RWPE2 (cell line): ENCODE measurements at regions not wholly inside any gene's neighbourhood (a gene's known extent, or its start where the extent isn't known, plus 50 kb on each side); places are given as distances from the start of the nearest gene placed in this dataset.

Experiments used
- ATAC-seq: fragments of 200-7000 bp; cut with Tn5 transposase; 3 replicates; pipeline ENCODE4 v1.9.1; 2021; ENCODE audit warnings: low read depth
- DNase-seq: peaks from one replicate; pipeline ENCODE4 v3.0.0-alpha.2; 2020; ENCODE audit warnings: low spot score
- H3K27ac ChIP-seq: fragments of 450-650 bp; 2 replicates; pipeline ENCODE4 v1.5.1; 2017; ENCODE audit warnings: mild to moderate bottlenecking; ENCODE audit not compliant: poor library complexity, severe bottlenecking
- H3K27me3 ChIP-seq: fragments of 250-450 bp; sonication (Bioruptor Pico); 2 replicates; pipeline ENCODE4 v1.5.1; 2021; ENCODE audit warnings: mild to moderate bottlenecking, moderate library complexity; ENCODE audit not compliant: insufficient read depth, poor library complexity, severe bottlenecking
- H3K36me3 ChIP-seq: fragments of 250-450 bp; sonication (Bioruptor Pico); 2 replicates; pipeline ENCODE4 v1.5.1; 2020; ENCODE audit warnings: low read depth, mild to moderate bottlenecking, moderate library complexity
- H3K4me1 ChIP-seq: fragments of 250-450 bp; sonication (Bioruptor Pico); 2 replicates; pipeline ENCODE4 v1.5.1; 2021; ENCODE audit warnings: mild to moderate bottlenecking, moderate library complexity; ENCODE audit not compliant: insufficient read depth, poor library complexity, severe bottlenecking
- H3K4me3 ChIP-seq: fragments of 250-450 bp; sonication (Bioruptor Pico); 2 replicates; pipeline ENCODE4 v1.5.1; 2021; ENCODE audit warnings: mild to moderate bottlenecking, moderate library complexity; ENCODE audit not compliant: severe bottlenecking
- H3K9me3 ChIP-seq: fragments of 250-450 bp; sonication (Bioruptor Pico); 2 replicates; pipeline ENCODE4 v1.5.1; 2021; ENCODE audit warnings: mild to moderate bottlenecking, moderate library complexity; ENCODE audit not compliant: severe bottlenecking
- TF ChIP-seq, protein P1 (sequence below): fragments of 450-650 bp; IDR thresholded peaks from one replicate; pipeline ENCODE4 v1.5.1; 2017; ENCODE audit warnings: mild to moderate bottlenecking, moderate library complexity; ENCODE audit not compliant: poor library complexity, severe bottlenecking

DNA sequence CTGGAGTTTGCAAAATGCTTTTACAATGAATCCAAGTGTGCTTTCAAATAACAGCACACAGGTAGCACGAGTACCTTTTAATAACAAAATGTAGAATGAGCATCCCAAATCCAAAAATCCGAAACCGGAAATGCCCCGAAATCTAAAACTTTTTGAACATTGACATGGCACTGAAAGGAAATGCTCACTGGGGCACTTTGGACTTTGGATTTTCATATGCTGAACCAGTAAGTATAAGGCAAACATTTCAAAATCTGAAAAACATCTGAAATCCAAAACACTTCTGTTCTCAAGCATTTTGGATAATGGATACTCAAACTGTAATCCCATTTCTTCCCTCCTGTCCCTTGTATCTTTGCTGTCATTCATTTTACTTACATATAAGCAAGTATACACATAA lies 50.1 kb downstream of the GCNT4 start:
- DNase-seq = no peak
- Histone ChIP-seq H3K9me3 (peaks cover 3% of the 10 kb centered on the region), H3K27ac (no peak overlapping the region), H3K4me1 (no peaks in the 10 kb centered on the region), H3K4me3 (no peak overlapping the region), H3K27me3 (no peaks in the 10 kb centered on the region), H3K36me3 (no peaks in the 10 kb centered on the region)
- no peak for ATAC-seq
- TF ChIP-seq, protein P1, sequence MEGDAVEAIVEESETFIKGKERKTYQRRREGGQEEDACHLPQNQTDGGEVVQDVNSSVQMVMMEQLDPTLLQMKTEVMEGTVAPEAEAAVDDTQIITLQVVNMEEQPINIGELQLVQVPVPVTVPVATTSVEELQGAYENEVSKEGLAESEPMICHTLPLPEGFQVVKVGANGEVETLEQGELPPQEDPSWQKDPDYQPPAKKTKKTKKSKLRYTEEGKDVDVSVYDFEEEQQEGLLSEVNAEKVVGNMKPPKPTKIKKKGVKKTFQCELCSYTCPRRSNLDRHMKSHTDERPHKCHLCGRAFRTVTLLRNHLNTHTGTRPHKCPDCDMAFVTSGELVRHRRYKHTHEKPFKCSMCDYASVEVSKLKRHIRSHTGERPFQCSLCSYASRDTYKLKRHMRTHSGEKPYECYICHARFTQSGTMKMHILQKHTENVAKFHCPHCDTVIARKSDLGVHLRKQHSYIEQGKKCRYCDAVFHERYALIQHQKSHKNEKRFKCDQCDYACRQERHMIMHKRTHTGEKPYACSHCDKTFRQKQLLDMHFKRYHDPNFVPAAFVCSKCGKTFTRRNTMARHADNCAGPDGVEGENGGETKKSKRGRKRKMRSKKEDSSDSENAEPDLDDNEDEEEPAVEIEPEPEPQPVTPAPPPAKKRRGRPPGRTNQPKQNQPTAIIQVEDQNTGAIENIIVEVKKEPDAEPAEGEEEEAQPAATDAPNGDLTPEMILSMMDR = no peak

DNA sequence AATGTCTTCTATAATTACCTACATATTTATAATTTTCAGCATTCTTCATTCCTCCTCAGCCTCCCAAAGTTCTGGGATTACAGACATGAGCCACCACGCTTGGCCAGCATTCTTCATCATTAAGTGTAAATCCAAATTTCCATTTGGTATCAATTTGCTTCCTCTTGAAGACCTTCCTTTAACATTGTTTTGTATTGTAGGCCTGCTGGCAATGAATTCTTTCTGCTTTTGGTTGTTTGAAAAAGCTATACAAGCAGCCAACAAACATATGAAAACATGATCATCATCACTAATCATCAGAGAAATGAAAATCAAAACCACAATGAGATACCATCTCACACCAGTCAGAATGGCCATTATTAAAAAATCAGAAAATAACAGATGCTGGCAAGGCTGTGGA lies 56.4 kb downstream of the GCNT4 start:
- TF ChIP-seq, protein P1 = no peak

DNA sequence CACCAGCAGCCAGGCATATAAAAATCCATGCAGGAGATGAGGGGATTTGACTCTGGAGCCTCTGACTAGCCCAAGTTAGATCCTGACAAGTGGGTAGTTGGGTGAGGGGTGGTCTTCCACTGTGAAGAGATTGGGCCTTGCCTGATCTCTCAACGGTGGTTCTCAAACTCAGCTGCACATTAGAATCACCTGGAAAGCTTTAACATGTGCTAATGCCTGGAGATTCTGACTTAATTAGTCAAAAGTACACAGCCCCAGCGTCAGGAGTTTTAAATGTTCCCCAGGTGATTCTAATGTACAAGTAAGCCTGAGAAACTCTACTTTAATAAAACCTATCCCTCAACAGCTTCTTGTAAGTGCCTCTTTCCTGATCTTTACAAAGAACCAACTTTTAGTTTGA lies 57.5 kb downstream of the GCNT4 start:
- Histone ChIP-seq H3K36me3 (no peaks in the 10 kb centered on the region), H3K27ac (no peak overlapping the region), H3K27me3 (no peaks in the 10 kb centered on the region), H3K4me3 (no peak overlapping the region), H3K9me3 (no peaks in the 10 kb centered on the region), H3K4me1 (peaks cover 12% of the 10 kb centered on the region)
- DNase-seq = no peak
- TF ChIP-seq, protein P1 = no peak
- no peak for ATAC-seq

More for the DNA sequence above, 56.4 kb downstream of the GCNT4 start:
- Histone ChIP-seq H3K27ac (no peak overlapping the region), H3K4me1 (peaks cover 12% of the 10 kb centered on the region), H3K4me3 (no peak overlapping the region), H3K36me3 (no peaks in the 10 kb centered on the region), H3K9me3 (no peaks in the 10 kb centered on the region), H3K27me3 (no peaks in the 10 kb centered on the region)
- ATAC-seq = no peak
- no peak for DNase-seq

DNA sequence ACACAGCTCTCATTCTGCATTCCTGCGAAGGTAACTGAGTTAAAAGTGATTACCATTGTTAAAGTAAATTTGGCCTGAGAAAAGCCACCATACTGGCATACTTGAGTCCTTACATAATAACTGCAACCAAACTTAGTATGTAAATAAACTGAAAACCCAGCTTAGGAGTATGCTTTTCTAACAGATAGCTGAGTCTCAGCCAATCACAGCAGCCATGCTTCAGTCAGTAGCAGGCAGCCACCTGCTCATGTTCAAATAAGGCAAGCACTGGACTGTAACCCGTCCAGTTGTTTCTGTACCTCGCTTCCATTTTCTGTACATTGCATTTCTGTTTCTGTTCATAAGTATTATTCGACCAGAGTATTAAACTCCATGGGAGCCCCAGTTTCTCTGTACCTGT lies 58.6 kb downstream of the GCNT4 start:
- Histone ChIP-seq H3K4me1 (peaks cover 12% of the 10 kb centered on the region), H3K9me3 (no peaks in the 10 kb centered on the region), H3K36me3 (no peaks in the 10 kb centered on the region), H3K27me3 (no peaks in the 10 kb centered on the region), H3K4me3 (no peak overlapping the region), H3K27ac (peak overlapping the region; percentile 35)
- TF ChIP-seq, protein P1 = no peak
- no peak for DNase-seq
- ATAC-seq = no peak

DNA sequence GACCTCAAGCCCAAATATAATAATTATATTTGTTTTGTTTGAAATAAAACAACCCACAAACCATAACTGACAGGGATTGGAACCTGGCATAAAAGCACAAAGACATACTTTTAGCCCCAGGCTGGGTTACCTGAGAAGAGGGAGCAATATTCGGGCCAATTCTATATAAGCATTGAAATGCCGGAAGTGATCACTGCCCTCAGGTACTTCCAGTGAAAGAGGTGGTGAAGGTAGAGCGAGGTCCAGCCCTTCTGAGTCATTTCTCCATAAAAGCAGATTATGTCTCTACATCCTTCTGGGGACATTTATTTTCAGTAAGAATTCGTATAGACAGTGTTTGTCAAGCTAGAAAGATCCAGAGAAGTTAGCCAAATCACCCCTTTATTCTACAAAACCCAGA lies 59.6 kb downstream of the GCNT4 start:
- DNase-seq (no peak), ATAC-seq (peak; percentile 82)
- H3K4me1 ChIP-seq = peaks cover 12% of the 10 kb centered on the region
- TF ChIP-seq, protein P1 = no peak
- H3K27me3 ChIP-seq = no peaks in the 10 kb centered on the region
- peak overlapping the region; percentile 35 for H3K27ac ChIP-seq
- no peaks in the 10 kb centered on the region for H3K36me3 ChIP-seq
- no peaks in the 10 kb centered on the region for H3K9me3 ChIP-seq
- no peak overlapping the region for H3K4me3 ChIP-seq
